HG03066 (cell line): ENCODE measurements at regions not wholly inside any gene's neighbourhood (a gene's known extent, or its start where the extent isn't known, plus 50 kb on each side); places are given as distances from the start of the nearest gene placed in this dataset.

Experiments used
- ATAC-seq: cut with Tn5 transposase; IDR thresholded peaks from one replicate; pipeline ENCODE4 v1.9.1; 2021; ENCODE audit warnings: low read depth; ENCODE audit not compliant: unreplicated experiment

DNA sequence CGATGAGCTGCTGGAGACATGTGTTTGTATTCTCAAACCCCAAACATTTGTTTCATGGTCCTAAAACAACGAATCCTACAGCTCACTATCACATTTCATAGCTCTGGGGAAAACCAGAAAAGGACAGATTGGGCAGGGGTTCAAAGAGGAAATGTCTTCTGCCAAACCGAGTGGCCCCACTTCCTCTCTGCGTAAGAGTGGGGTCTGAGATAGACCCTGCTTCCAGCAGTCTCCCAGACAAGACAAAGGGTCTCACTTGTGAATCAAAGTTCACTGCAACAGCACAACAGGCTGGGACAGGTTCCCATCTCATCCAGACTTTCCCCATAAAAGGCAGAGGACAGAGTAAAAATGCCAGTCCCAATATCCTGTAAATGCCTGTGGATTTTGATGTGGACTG is 276.2 kb upstream of the SLC24A2 start:
- no peak for ATAC-seq

DNA sequence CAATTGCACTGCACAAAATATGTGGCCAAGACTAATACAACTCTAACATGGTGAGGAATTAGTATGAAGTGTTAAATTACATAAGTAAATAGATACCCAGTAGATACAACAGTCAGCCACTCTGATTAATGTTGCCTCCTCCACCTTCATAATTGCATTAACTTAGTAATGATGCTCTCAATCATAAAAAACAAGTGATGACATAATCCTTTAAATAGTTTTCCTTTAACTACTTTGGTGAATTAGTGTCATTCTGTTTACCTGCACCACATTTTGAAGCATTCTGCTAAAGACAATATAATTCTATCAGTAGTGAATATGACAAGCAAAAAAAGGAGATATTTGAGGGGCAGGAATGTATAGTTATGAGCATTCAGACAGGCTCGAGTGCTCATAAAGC is 265.9 kb upstream of the SLC24A2 start:
- ATAC-seq = no peak

DNA sequence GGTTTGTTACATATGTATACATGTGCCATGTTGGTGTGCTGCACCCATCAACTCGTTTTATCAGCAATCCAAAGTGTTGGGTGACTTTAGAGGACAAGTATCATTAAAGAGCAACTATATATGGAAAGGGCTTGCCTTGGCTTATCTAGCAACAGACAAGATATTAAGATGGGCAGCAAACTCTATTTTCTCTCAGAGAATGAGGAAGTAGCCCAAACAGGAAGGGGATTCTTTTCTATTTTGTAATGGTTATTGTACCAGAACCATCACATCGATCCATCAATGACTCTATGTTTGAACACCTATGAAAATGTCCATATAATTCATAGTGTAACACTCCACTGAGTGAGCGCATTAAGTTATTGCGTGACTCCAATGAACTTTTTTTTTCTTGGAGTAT is 260.1 kb upstream of the SLC24A2 start:
- ATAC-seq = no peak

DNA sequence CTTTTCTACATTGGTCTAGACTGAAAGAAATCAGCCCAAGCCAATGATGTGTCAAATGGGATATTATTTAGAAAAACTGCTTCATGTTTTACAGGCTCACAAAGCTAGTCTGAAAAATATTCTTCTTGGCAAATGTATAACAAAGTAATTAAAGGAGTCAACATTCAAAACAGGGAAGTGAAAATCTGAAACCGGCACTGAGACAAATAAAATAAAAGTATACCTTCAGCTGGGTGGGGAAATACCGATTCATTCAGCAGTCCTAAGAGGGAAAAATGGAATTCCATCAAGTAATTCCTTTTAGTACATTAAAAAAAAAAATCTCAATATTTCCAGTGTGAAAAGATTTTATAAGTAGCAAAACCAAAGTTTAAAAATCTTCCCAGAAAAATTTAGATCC is 259.6 kb upstream of the SLC24A2 start:
- ATAC-seq = no peak

DNA sequence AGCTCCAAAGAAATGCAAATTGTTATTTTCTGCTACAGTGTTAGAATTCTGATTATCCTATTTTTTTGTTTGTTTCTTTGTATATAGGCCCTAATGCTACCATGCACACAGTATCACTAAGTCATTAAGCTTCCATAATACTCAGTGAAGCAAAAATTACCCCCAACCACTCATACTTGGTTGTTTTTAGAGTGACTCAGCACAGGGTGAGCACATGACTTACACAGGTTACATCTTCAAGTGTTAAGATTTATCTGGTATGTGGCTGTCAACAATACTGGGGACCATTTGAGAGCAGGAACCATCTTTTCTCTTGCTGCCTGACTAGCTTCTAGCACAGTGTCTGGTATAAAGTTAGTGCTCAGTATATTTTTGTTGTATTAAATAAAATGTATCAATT is 255.8 kb upstream of the SLC24A2 start:
- no peak for ATAC-seq

DNA sequence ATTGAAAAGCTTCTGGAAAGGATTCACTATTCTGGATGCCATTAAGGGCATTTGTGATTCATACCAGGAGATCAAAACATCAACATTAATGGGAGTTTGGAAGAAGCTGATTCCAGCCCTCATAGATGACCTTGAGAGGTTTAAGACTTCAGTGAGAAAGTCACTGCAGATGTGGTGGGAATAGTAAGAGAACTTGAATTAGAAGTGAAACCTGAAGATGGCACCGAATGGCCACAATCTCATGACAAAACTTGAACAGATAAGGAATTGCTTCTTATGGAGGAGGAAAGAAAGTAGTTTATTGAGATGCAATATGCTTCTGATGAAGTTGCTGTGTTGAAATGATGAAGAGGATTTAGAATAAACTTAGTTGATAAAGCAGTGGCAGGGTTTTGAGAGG is 254.6 kb upstream of the SLC24A2 start:
- no peak for ATAC-seq

DNA sequence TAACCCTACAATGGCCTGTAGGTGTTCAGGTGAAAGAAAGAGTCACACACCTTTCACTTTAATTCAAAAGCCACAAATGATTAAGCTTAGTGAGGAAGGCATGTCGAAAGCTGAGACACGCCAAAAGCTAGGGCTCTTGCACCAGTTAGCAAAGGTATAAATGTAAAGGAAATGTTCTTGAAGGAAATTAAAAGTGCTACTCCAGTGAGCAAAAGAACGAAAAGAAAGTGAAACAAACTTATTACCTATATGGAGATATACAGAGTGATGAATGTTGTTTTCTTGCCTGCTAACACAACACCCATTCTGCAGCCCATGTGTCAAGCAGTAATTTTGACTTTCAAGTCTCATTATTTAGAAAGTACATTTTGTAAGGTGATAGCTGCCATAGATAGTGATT is 254.2 kb upstream of the SLC24A2 start:
- ATAC-seq = peak; percentile 55

DNA sequence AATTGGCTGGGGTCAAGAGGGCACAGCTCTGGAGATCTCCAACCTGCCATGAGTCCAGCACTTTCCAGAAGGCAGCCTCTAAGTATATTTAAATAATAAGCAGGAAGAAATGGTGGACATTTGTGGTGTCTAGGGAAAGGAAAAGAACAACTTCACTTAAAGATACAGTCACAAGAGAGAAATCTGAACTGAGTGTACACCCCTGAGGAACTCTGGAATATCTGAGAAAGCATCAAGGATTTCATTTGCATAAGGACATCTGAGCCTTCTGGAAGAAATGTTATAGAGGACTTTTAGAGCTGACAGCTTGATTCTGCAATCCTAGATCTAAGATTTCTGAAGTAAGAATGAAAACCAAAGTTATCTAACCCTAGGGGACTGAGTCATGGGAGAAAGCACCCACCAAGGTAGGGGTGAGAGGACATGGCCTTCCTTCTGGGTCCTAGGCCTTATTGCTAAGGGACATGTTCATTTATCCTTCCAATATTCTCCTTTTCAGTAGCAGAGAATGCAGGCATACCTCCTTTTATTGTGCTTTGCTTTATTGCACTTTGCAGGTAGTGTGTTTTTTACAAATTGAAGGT is 253.4 kb upstream of the SLC24A2 start:
- ATAC-seq = no peak

DNA sequence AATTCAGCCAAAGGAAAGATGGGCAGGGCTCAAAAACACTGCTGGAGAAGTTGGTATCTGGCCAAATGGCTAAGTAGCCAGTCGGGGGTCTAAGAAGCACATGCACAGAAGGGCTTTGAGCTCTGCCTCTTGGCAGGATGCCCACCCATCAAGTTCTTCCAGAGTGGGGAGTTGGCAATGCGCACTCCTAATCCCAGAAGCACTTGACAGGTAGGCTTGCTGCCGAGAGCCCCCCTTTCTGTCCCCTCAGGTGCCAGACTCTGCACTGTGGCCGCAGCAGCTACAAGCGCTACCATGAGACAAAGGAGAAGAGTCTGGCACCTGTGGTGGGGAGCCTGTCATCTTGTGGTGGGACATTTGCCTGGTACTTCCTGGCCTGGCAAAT is 252.9 kb upstream of the SLC24A2 start:
- no peak for ATAC-seq

DNA sequence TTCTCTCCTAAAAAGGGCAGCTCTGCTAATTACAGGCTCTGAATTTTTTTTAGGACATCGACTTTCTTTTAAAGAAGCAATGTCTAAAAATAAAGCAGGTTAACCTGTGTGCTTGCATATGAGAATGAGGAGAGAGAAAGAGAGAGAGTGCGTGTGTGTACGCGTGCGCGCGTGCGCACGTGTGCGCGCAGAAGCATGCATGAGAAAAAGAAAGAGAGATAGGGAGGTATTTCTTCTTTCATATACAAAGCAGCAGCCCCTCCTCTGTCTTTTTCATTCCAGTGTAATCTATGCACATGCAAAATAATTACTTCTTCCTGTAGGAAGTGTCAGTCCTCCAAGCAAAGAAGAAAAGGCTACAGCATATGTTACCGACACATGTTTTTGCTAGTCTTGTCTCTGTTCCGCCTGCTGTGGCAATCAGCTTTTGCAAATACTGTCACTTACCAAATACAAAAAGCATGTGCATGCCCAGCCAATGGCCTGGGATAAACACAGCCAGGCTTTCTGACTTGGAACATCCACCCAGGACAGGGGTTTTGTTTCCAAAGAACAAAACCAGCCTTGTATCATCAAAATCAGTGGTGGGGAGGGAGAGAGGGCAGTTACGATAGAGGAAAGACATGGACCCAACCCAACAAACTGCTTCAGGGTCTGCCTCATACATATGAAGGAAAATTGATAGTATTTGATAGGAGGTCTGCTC is 252.3 kb upstream of the SLC24A2 start:
- ATAC-seq = no peak

DNA sequence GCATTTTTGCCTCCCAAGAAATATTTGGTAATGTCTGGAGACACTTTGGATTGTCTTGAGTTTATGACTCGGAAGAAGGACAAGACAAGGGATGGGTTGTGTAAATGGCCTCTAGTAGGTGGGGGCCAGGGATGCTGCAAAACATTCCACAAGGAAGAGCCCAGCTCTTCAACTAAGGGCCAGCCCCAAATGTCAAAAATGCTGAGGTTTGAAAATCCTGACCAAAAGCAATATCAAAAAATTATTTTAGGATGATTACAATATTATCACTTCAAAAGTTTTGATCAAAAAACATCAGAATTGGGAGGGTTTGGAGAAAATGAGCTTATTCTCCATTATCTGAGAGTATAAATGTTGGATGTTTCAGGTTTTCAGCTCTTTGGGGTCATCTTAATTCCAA is 248.9 kb upstream of the SLC24A2 start:
- no peak for ATAC-seq

DNA sequence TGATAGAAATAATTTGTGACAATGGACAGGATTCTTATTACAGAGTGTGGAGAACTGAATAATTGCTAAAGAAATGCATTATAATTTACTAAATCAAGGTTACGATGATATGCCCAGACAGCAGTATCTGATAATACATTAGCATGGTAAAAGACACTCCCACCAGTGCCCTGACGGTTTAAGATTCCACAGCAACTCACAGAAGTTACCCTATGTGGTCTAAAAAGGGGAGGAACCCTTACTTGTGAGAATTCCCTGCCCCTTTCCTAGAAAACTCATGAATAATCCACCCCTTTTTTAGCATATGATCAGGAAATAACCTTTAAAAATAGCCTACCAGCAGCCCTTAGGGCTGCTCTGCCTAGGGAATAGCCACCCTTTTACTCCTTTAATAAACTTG is 244.7 kb upstream of the SLC24A2 start:
- no peak for ATAC-seq

DNA sequence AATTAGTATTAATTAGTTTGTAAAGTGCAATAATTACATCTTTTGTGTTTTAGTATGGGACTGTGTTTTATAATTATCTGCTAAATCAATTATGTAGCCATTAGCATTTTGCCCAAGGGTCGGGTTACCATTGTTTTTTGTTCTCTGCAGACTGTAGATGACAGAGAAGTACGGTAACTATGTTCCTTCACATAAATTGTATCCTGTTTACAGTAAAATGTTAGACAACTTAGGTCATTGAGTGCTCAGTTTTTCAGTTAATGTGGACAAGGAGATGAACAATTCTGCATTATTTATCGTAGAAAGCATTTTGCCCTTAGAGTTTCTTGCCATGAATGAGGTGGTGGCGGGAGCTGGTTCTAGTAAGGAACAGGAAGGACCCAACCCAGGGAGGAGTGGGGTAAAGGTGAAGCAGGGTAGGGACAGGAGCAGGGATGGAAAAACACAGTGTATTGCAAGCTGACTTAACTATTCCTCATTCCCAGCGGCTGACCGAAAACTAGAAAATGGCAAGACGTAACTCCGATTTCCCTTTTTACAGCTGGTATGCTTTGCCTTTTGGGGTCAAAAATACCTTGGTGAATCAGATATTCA is 243.7 kb upstream of the SLC24A2 start:
- no peak for ATAC-seq

DNA sequence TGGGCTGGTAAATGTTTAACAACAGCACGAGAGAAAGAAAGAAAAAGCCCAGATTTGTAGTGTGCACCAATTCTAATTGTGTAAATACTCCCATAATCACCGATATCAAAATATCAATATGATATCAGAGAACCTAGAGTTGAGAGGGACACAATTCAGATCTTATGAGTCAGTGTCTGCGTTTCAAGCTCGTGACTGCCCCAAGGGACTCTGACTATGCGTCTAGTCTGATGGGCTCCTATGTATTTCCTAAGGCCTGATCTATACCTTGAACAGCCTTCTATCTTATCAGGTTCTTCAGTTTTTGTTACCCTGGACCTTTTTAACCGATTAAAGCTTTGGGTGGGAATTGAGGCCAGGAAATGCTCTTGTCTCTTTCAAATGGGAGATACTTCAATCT is 243.0 kb upstream of the SLC24A2 start:
- no peak for ATAC-seq

DNA sequence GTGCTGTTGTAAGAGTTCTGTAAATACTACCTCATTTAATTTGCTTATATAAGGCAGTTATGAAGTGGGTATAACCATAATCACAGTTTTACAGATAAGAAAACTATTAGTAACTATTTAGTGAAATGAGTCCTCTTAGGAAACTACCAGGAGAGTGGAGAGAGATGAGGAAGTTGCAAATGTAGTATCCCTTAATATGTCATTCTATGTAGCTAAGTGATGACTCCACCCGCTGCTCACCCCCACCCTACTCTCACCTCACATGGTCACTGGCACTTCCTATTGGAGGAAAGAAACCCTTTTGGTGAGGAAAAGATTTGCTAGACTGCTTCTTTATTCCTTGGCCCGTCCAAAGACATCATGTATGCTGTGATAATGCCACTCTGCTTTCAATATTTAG is 241.8 kb upstream of the SLC24A2 start:
- ATAC-seq = no peak

DNA sequence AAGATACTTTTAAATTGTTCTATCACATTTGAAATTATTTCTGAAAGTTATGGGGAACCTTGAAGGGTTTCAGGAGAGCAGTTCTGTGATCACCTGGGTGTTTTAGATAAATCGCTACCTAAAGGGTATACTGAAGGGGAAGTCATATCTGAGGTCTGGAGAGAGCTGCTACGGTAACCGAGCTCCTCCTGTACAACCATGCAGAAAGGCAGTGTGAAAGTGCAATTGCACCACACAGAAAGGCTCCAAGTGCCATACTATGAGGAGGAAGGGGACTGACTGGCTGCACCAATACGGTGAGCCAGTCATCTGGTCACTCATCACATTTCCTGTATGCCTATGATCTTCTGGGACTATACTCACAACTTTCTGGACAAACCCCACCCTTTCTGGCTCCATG is 241.4 kb upstream of the SLC24A2 start:
- ATAC-seq = no peak

DNA sequence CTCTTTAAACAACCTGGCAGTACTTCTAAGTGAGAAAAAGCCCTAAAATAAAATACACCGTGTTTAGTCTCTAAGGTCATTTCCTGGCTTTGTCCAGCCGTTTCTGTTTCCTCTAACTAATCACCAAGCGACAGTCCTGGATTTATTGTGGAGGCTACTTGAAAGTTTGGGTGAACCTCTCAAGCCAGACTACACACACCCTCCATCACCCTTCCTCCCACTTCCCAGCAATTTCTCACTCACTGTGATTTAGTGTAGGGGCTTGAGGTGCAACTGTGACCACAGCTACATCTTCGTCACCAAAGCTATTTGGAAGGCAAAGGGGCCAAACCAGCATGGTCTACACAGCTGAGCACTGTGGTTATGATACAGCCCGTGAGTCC is 240.0 kb upstream of the SLC24A2 start:
- ATAC-seq = no peak

DNA sequence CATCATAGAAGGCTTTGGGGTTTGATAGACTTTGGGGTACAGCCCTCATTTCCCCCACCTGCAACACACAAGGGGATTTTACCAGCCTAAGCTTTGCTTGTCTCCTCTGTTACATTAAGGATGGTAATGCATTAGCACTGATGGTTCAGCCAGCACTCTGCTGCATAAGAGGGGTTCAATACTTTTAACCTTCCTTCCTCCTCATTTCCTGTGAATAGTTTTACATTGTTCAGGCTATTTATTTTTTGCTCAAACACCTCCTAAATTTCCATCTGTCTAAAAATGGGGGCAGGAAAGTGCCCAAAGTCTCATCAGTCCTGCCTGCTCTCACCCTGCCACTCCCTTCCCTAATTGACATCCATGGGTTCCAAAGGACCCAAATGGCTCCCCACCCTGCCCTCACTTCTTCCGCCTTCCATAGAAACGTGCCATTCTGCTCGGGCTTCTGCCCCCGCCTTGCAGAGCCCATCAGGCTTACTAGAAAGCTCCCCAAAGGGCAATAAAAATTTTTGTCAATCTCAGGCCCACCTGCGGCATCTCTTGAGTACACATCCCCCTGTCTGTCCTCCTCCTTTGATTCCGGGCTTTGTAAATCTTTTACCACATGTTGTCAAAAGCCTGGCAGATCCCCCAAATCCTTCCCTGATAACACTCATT is 239.5 kb upstream of the SLC24A2 start:
- no peak for ATAC-seq

DNA sequence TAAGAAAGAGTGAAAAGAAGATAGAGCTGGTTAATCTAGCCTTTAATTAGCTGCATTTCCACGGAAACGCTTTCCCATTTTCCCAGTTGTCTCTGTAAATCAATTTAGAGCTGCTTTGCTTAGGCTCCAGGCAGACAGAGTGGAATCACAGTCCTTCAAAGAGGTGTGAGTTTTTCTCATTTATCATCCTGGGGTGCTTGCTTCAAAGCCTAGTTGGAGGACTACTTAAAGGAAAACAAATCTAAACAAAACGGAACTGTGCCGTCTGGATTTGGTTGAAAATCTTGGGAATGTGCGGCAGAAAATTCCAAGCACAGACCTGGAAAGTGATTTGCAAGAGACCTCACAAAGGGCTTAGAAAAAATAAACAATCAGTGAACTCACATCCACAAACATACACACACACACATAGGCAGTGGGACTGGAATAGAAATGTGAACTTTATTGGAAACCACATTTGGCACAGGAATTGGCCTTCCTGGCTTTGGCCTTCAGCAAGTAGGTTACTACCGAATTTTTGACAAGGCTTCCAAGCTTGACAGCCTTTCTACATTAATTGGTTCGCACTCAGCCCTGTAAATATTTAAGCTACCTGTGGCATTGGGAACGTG is 235.2 kb upstream of the SLC24A2 start:
- no peak for ATAC-seq

DNA sequence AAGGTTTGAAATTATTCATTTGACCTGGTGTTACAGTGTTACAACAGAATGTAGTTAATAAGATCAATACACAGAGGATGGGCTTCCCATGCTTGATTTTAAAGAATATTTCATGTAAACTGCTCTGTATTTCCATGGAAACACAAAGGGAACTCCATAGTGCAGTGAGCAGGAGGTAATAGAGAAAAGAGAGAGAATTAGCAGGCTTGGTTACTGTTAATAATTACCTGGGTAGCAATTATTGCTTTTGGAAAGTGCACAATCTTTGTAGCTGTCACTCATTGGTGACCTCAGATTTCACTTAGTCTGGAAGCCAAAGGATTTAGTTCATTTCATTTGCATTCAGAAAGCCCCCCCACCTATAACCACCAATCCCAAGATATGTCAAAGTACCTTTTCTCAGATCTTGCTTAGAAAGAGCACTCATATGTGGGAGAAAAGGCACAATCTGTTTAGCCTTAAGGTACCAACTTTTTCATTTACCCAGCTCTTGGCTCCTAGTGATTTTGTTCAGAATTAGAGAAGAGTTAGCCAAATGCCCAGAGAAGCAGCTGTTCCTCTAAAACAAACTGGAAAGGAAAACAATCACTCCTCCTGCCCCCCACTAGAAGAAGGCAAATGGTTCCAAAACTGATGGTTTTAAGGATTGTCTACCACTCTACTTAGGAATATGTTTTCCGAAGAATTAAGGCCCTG is 234.5 kb upstream of the SLC24A2 start:
- no peak for ATAC-seq

DNA sequence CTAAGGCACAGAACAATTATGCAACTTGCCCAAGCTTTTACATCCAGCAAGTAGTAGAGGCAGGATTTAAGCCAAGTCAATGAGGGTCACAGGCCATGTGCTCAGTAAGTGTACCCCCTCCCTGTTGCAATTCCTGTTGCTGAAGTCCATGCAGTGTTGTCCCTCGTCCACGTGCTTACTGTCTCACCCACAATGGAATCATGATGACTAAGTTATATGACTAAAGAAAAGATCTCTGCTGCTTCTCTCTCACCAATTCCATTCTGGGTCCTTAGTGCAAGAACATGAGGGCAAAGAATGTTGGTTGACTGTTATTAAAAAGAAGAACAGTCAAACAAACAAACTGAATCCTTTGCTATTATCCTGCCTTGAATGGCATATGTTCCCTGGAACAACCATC is 233.6 kb upstream of the SLC24A2 start:
- no peak for ATAC-seq
